GM12891 (cell line): ENCODE measurements at regions not wholly inside any gene's neighbourhood (a gene's known extent, or its start where the extent isn't known, plus 50 kb on each side); places are given as distances from the start of the nearest gene placed in this dataset.

Experiments used
- POLR2A ChIP-seq: IDR thresholded peaks from 2 replicates; pipeline ENCODE4 v1.6.1; 2011; ENCODE audit warnings: low read depth, low read length, control low read depth
- TAF1 ChIP-seq: IDR thresholded peaks from 2 replicates; pipeline ENCODE4 v1.6.1; 2011; ENCODE audit warnings: low read depth, low read length, control low read depth

DNA sequence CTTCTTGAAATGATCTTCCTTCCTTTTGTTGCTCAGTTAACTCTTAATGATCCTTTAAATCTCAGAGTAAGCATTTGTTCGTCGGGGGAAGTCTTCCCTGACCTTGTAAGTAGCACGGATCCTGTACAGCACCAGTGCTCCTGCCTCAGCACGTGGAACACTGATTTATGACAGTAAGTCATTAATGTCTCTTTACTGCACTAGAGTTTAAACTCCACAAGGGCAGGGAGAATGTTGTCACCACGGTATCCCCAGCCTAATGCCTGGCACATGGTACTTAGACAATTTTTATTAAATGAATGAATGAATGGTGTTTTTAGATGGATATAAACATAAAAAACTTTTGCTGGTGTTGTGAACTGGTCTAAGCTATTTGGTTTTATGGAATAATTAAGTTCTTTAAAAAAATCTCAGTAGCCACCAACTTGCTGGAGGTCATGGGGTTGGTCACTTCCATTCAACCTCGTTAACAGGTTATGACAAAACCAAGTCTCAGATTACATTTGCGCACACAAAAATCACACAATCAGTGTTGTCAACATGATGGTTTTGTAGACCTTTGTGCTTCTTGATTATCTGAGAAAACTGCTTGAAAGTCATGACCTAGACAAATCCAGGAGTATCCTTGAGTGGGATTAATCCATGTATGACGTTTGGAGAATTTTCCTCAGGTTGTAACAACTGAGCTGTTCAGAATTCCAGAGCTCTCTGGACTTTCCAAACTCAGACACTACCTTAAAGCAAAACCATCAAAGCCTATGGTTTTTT lies 326.9 kb downstream of the DUSP10 start:
- TF ChIP-seq TAF1 = no peak
- TF ChIP-seq POLR2A = no peak
